ENCODE measurements at regions not wholly inside any gene's neighbourhood (a gene's known extent, or its start where the extent isn't known, plus 50 kb on each side); places are given as distances from the start of the nearest gene placed in this dataset.

DNA sequence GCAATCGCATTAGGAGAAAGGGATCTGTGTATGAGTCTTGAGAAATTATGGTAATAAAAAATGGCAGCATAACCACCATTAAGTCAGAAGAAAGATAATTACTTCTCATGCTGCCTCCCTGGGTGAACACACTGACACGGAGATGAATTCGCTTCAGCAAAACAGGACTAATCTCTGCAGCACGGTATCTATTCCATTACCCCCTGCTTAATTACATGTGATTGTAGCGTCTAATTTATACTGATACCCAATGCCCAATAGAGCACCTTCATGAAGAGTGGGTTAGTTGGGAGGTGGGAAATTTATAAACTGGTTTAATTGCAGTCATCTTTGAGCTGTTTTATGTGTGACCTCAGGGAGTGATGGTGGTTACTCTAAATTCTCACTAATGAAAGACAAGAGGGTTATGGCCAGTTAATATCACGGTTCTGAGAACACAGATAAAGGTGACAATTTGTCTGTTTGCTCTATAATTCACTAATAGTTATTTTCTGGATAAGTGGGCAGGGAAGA lies 476.2 kb upstream of the SULF2 start:
- no peak for DNase-seq

GRCh38 chr20:48260129-48260756 lies 475.0 kb upstream of the SULF2 start:
- peak; percentile 17 for DNase-seq

DNA sequence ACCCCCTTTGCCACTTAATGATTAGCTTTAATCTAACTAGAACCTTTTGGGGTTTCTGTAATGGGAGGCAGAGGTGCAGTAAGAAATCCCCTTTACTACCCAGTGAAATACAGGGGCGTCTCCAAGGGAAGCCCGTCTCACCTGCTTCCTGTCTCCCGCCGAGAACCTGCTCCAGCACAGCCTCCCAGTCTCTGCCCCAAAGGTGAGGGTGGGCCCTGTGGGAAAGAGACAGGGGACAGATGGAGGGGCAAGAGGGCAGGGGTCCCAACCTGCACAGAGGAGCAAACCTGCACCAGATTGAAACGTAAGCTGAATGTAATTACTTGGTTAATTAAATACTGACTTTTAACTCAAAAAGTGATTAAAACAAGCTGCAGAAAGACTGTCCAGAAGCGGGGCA lies 474.2 kb upstream of the SULF2 start:
- DNase-seq: no peak

GRCh38 chr20:48257833-48258232 lies 472.6 kb upstream of the SULF2 start:
- DNase-seq: no peak

DNA sequence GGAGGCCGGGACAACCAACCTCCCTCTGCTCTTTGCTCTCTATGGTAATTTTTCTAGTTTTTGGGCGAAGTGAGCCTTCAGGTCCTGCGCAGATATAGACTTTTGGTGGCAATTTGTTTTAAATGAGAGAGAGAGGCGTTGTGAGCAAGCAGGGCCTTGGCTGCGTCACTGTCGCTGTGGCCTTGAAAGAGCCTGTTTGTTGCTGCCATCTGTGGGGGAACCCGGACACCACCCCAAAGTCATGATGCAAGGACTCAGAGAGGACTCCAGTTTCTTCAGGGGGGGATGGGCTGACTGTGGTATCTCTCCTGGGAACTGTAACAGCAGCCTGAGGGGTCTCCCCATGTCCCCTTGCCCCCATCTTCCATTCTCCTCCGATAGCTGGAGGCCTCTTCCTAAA lies 462.7 kb upstream of the SULF2 start:
- DNase-seq: no peak

- no peak for DNase-seq
These were observed 460.9 kb upstream of the SULF2 start for GRCh38 chr20:48246061-48246790.

GRCh38 chr20:48242623-48243022 lies 457.3 kb upstream of the SULF2 start:
- no peak for DNase-seq

DNA sequence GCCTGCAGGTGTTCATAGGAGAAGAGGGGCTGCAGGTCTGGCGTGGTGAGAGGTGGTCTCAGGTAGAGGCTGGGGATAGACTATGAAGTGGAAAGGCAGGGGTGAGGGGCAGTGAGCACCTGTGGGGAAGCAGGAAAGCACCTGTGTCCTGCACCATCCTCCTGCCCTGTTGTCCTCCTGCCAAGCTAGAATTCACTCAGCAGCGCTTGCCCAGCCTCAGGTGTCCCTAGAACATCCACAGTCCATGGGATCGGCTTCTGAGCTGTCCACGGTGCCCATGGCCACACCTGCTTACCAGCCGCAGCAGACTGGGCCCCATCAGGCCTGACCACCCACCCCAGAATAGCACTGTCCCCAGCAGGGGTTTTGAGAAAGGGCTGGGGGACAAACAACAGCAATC lies 456.2 kb upstream of the SULF2 start:
- no peak for DNase-seq

- no peak for DNase-seq
These were observed 453.5 kb upstream of the SULF2 start for GRCh38 chr20:48238781-48239180.

- no peak for DNase-seq
These were observed 453.0 kb upstream of the SULF2 start for GRCh38 chr20:48238326-48238725.

- no peak for DNase-seq
These were observed 451.0 kb upstream of the SULF2 start for GRCh38 chr20:48236000-48236970.

GRCh38 chr20:48234951-48235350 lies 449.7 kb upstream of the SULF2 start:
- DNase-seq: no peak

DNA sequence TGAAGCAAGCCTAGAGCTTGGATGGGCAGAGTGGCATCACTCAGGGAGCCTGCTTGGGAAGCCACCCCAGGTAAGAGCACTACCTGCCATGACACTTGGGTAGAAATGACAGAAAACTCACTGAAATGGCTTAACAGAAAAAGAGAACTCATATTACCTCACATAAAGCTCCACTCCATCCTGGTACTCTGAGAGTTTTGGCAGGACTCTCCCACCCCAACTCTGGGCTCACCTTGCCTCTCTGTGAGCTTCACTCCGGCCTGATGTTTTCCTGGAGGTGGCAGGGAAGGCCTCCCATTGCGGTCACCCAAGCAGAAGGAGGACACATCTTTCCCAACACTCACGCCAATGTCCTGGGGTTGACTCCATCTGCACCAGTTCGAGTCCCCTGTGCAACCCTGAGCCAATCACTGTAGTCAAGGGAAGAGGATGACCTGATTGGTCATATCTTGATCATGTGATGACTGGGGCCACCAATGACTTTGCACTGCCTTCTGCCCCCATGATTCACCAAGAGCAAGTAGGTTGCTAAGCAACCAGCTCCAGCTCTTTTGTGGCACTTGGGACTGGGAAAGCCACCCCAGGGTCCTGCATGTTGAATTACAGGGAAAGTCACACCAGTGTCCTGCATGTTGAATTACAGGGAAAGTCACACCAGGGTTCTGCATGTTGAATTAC lies 446.1 kb upstream of the SULF2 start:
- DNase-seq: no peak

DNA sequence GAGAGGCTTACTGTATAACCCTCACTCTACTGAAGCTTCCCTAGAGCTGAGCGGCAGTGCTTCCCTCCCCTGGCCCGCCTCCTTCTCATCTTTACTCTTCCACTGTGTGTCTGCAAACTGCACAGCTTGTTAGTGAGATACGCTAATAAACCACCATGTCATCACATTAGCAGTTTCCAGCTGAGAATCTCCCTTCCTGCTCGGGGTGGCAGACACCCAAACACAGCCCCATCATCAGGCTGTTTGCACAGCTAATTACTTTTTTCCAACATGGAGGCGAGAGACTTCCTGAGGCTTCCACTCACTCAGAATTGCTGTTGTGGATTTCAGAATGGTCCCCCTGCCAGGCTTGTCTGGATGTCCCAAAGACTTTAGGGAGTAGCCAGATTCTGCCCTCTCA lies 444.9 kb upstream of the SULF2 start:
- DNase-seq: no peak

GRCh38 chr20:48227381-48227780 lies 442.1 kb upstream of the SULF2 start:
- DNase-seq: no peak

- no peak for DNase-seq
These were observed 441.4 kb upstream of the SULF2 start for GRCh38 chr20:48226642-48227041.

GRCh38 chr20:48224533-48225050 lies 439.3 kb upstream of the SULF2 start:
- DNase-seq: no peak

DNA sequence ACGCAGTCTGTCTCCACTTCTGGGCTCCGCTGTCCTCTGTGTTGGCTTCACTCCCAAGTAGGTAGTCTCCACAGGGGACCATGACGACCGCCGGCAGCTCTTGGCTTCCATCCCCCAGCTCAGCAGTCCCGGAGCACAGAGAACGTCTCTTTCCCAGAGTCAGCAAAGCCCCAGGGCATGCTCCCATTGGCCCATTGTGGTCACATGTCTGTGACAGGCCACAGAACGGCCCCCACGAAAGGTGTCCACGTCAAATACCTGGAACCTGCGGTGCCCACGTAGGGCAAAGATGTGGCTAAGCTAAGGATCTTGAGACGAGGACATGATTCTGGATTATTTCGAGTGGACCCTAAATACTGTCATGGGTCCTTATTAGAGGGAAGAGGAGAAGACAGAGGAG lies 438.4 kb upstream of the SULF2 start:
- no peak for DNase-seq

DNA sequence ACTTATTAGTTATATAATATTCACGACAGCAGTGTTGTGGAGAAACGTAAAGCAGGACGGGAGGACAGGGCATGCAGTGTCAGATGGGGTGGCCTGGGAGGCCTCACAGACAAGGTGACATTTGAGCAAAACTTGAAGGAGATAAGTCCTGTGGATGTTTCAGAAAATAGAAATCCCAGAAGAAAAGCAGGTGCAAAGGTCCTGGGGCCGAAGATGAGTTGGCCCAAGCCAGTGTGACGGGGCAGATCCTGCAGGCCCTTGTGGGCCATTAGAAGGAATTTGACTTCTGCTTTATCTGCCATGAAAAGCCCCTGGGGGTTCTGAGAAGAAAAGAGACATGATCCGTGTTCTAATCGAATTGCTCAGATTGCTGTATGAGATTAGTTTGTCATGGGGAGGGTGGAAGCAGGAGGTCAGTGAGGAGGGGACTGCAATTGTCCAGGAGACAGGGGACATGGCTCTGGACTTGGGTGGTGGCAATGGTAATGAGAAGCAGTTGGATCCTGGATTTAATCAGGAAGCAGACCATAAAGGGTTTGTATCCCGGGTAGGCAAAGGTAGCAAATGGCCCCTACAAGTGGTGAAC lies 437.4 kb upstream of the SULF2 start:
- DNase-seq: no peak

GRCh38 chr20:48220033-48220633 lies 434.9 kb upstream of the SULF2 start:
- no peak for DNase-seq

DNA sequence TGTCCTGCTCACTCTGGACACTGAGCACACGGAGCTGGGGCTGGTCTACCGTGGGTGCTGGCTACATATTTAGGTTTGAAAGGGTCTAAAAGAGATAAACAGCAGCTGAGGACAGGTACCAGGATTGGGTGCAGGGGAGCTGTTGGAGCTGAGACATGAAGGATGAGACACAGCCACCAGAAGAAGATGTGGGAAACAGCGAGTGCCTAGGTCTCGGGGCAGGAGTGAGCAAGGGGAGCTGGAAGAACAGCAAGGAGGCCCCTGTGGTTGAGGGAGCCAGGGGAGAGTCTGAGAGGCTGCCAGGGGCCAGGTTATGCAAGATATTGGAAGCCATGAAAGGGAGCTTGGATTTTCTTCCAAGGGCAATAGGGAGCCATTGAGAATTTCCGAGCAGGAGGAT lies 434.0 kb upstream of the SULF2 start:
- DNase-seq: no peak

- no peak for DNase-seq
These were observed 431.9 kb upstream of the SULF2 start for GRCh38 chr20:48217190-48217589.

Data from DMS153 (cell line).